ENCODE measurements at regions not wholly inside any gene's neighbourhood (a gene's known extent, or its start where the extent isn't known, plus 50 kb on each side); places are given as distances from the start of the nearest gene placed in this dataset.
"Not testable (repeated sequence)": the region's sequence is repeated elsewhere in the genome, so short reads cannot be mapped to it uniquely, and the experiment has no call there.

DNA sequence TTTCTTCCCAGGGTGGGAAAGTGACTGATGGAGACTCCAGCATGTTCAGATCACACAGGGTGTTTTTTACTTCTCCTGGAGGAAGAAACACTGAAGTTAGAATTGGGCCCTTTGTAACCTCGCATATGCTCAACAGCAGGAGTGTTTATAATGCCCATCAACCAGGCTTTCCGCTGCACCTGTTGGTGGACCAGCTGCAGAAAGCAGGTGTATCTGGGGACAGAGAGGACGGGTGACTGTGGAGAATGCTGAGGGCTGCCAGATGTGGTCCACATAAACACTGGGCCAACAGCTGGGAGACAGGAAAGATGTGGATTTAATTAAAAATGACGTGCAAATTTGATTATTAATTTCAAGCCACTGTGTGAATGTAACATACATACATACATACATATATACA lies 335.5 kb upstream of the SPRED2 start:
- DNase-seq, result no peak

GRCh38 chr2:65766768-65767267 lies 334.4 kb upstream of the SPRED2 start:
- no peak for DNase-seq

- no peak for DNase-seq
These were observed 333.0 kb upstream of the SPRED2 start for GRCh38 chr2:65765376-65765775.

GRCh38 chr2:65762068-65762467 lies 329.7 kb upstream of the SPRED2 start:
- DNase-seq, result no peak

DNA sequence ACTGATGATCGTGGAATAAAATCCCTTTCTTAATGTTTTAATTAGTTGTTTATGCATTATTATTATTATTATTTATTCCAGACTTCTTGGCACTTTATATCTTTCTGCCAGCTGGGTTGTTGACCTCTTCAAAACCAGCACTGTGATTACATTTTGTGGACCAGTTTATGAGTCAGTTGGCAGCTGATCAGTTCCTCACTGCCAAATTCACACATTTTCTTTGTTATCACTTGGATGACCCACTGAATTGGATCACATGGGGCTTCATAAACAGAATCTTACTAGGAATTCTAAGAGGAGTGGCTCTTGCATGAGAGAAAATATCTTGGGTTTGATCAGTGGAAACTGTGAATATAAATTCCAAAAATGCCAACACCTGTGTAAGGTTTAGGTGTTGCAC lies 321.8 kb upstream of the SPRED2 start:
- no peak for DNase-seq

DNA sequence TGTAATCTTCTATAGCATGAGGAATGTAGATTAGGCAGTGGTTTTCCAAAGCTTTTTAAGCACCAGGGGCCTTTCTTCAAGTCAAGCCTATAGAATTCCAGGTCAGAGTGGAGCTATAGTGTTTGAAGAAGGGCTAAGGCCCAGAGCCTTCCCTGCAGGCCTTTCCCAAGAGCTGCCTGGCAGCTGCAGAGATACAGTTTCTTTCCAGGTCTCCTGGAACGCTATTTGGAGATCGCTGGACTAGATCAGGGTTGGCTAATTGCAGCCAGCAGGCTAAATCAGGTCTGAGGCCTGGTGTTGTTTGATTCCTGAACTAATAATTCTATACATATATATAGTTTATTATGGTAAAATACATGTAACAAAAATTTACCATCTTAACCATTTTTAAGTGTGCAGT lies 319.0 kb upstream of the SPRED2 start:
- DNase-seq, result no peak

- no peak for DNase-seq
These were observed 317.1 kb upstream of the SPRED2 start for GRCh38 chr2:65749545-65749944.

DNA sequence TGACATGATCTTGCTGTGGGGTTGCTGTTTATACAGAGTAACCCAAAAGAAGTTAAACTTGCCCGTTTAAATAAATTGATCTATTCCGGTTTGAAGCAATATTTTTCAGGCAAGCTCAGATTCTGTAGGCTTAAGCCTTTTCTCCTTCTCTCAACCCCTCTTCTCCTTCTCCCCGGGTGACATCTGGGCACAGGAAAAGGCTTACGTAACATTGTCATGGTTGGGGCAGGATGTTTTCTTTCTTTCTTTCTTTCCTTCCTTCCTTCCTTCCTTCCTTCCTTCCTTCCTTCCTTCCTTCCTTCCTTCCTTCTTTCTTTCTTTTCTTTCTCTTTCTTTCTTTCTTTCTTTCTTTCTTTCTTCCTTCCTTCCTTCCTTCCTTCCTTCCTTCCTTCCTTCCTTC lies 315.5 kb upstream of the SPRED2 start:
- not testable (repeated sequence) for DNase-seq

DNA sequence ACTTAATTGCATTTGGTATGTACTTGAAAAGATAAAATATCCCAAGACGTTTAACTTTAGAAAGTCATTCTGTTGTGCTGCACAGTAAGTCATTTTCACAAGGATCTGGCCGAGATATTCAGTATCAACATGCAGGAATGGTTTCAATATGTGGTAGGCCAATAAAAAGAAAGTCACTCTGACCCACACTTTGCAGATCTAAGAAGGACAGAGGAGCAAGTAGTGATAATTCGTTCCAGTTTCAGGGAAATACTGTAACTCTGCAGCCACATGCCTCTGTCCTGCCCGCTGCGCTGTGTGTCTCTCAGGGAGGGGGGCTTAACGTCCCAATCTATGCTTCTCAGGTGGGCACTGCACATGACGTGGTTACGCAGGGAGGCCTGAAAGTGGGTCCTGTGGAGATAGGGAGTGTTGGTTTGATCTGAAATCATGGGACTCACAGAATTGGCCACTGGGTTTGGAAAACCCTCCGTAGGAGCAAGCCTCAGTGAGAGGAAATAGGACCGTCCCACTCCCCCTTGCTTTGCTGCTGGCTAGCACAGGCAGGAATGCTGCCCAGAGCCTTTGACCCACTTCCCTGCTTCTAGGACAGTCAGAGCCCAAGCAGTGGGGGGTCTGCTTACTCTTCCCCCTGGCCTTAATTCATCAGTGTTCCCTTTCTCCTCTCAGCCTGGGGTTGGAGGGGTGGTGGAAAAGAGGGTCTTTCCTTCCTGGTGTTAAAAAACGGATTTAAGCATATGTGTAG lies 314.7 kb upstream of the SPRED2 start:
- no peak for DNase-seq

- no peak for DNase-seq
These were observed 312.2 kb upstream of the SPRED2 start for GRCh38 chr2:65744477-65745200.

GRCh38 chr2:65742977-65743376 lies 310.6 kb upstream of the SPRED2 start:
- no peak for DNase-seq

GRCh38 chr2:65739927-65740326 lies 307.5 kb upstream of the SPRED2 start:
- DNase-seq, result no peak

DNA sequence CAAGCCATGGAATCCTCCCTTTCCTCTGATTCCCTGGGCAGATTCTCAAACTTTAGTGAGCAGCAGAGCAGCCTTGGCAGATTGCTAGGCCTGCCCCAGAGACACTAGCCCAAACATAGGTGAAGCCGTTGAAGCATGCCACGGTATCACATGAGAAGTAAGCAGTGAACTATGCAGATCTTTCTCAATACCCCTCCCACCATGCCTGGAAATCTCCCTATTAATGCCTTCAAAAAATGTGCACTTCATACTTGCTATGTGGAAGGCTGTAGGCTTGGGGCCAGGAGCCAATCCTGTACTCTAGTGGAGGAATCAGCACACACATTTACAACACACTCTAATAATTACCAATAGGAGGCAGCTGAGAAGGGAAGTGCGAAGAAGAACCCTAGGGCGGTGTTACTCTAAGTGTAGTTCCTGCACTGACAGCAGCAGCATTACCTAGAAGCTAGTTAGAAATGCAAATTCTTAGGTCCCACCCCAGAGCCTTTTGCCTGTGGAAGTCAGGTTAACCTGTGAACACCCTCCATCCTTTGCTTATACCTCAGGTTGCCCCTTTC lies 305.1 kb upstream of the SPRED2 start:
- DNase-seq, result no peak

GRCh38 chr2:65731476-65731875 lies 299.1 kb upstream of the SPRED2 start:
- DNase-seq, result no peak

DNA sequence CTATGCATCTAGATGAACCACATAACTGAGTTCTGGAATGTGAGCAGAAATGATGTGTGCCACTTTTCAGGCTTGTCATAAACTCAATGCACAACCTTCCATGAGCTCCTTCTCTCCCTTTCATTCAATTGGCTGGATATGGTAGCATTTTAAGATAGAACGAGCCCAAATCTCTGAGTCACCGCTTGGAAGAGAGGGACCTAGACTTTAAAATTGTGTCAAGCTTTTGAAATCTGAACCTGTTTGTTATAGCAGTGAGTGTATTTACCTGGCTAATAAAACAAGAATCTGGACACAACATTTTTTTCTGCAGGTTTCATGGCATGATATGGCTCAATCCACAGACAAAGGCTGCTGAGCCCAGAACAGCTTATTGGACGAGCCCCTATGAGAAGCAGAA lies 297.8 kb upstream of the SPRED2 start:
- no peak for DNase-seq

DNA sequence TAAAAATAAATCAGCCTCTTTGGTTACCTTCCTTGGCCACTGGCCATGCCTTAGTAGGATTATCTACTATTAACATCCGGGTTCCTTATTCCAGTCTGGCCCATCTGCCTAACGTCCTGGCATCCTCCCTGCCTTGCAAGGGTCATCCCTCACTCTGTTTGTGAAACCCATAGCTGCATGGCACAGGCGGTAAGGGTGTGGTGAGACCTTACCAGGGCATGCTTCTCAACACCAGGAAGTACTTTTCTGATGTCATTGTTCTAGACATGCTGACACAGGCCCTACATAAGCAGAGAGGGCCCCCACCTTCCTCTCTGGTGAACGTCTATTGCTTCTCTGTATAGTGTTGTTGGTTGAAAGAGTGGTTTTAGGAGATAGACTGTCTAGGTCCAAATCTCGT lies 296.8 kb upstream of the SPRED2 start:
- DNase-seq, result no peak

DNA sequence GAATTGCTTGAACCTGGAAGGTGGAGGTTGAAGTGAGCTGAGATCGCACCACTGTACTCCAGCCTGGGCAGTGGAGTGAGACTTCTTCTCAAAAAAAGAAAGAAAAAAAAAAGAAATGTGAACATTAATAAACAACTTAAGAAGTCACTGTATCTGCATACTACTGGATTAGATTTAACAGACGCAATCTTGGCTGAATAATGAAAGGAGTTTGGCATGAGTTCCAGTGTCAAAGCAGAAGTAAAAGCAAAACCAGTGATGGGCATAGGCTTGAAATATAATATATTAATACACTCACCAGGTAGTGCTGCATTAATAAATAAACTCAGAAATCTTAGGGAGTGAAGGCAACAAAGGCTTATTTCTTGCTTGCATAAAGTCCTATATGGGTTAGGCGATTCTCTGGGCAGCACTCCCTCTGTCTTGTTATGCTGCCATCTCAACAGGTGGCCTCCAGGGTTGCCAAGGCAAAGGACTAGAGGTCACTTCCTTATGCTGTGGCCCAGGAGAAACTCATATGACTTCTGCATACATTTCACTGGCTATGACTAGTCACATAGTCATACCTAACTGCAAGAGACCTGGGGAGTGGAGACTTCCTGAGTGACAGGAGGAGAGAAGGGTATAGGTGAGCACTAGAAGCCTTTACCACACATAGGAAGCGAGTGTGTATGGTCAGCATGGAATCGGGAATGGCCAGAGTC lies 296.2 kb upstream of the SPRED2 start:
- DNase-seq, result no peak

DNA sequence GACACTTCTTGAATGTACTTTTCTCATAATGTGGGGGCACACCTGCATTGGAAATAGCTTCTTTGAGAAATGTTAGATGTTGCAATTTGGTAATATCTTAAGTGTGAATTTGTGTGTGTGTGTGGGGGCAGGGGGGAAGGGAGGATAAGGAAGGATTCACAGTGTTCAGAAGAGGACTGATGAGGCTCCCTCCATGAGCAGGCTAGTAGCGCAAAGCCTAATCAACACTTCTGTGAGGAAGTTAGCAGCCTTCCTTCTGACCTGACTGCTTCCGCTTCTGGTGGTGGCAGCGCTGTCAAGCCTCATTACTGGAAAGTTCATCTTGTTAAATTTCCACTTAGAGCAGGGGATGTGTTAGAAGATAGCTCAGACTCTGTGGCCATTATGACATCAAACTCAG lies 295.4 kb upstream of the SPRED2 start:
- DNase-seq, result no peak

GRCh38 chr2:65727381-65727780 lies 295.0 kb upstream of the SPRED2 start:
- no peak for DNase-seq

- no peak for DNase-seq
These were observed 292.4 kb upstream of the SPRED2 start for GRCh38 chr2:65724752-65725151.

GRCh38 chr2:65724336-65724735 lies 291.9 kb upstream of the SPRED2 start:
- DNase-seq, result no peak

- DNase-seq, result no peak
These were observed 289.8 kb upstream of the SPRED2 start for GRCh38 chr2:65722028-65722778.

DNA sequence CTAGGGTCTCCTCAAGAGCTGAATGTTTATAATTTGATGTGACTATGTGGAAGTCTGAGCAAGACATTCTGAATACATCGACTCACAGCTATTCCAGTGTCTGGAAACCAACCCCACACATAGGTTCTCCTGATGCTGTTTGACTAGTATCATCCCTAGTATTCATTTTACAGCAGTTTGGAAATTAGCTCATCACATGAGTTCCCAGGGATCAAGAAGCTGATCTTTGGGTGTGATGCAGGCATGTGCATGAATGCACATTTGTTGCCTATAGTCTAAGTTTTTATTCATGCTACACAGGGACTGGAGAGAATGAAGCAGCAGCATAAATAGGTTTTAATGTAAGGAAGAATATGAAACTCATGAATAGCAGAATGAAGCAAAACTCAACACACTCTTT lies 284.3 kb upstream of the SPRED2 start:
- no peak for DNase-seq
